PC-3 (cell line): ENCODE measurements at regions not wholly inside any gene's neighbourhood (a gene's known extent, or its start where the extent isn't known, plus 50 kb on each side); places are given as distances from the start of the nearest gene placed in this dataset.

Experiments used
- ATAC-seq: fragments of 200-7000 bp; cut with Tn5 transposase; 2 replicates; pipeline ENCODE4 v1.9.1; 2020; ENCODE audit warnings: mild to moderate bottlenecking, moderate library complexity
- BruUV-seq: library from RNA; stranded (reverse); fragments of 400-500 nt; replicated peaks from 2 replicates; lab custom pipeline; 2021; lab: Mats Ljungman, UMichigan
- CTCF ChIA-PET: fragments of 300-600 bp; sonication (Branson Sonifier 250); formaldehyde crosslinking; loops from one replicate; lab custom pipeline; 2022; ENCODE audit warnings: antibody characterized with exemption; lab: Charles Lee
- POLR2A ChIA-PET: fragments of 300-600 bp; sonication (Branson Sonifier 250); formaldehyde crosslinking; loops from one replicate; lab custom pipeline; 2022; ENCODE audit warnings: antibody characterized with exemption; ENCODE audit not compliant: unreplicated experiment; lab: Charles Lee
- DNase-seq: peaks from one replicate; pipeline ENCODE4 v3.0.0-alpha.2; 2015
- H2AFZ ChIP-seq: fragments of 300-600 bp; sonication (generic); 2 replicates; pipeline ENCODE4 v1.6.0; 2016; ENCODE audit warnings: antibody characterized with exemption, low read length
- H3F3A ChIP-seq: fragments of 300-600 bp; sonication (generic); one replicate; pipeline ENCODE4 v1.6.0; 2017; ENCODE audit warnings: antibody characterized with exemption, low read length, control low read depth, mild to moderate bottlenecking; ENCODE audit not compliant: unreplicated experiment
- H3K27ac ChIP-seq: fragments of 300-600 bp; sonication (generic); 2 replicates; pipeline ENCODE4 v1.5.1; 2016; ENCODE audit warnings: mild to moderate bottlenecking, low read length
- H3K27me3 ChIP-seq: fragments of 300-600 bp; sonication (generic); 2 replicates; pipeline ENCODE4 v1.6.1; 2016; ENCODE audit warnings: low read length, mixed read lengths
- H3K36me3 ChIP-seq: fragments of 300-600 bp; sonication (generic); 2 replicates; pipeline ENCODE4 v1.6.1; 2016; ENCODE audit warnings: low read depth, mixed run types, low read length, mixed read lengths
- H3K4me1 ChIP-seq: fragments of 300-600 bp; sonication (generic); 2 replicates; pipeline ENCODE4 v1.5.1; 2016; ENCODE audit warnings: low read length; ENCODE audit not compliant: insufficient read depth
- H3K4me2 ChIP-seq: fragments of 300-600 bp; sonication (generic); 2 replicates; pipeline ENCODE4 v1.6.0; 2016; ENCODE audit warnings: low read length
- H3K4me3 ChIP-seq: fragments of 300-600 bp; sonication (generic); 2 replicates; pipeline ENCODE4 v1.5.1; 2016; ENCODE audit warnings: mild to moderate bottlenecking, low read length, mixed read lengths
- H3K79me2 ChIP-seq: fragments of 300-600 bp; sonication (generic); 2 replicates; pipeline ENCODE4 v1.6.1; 2017; ENCODE audit warnings: low read length, mixed read lengths
- H3K9ac ChIP-seq: fragments of 300-600 bp; sonication (generic); 2 replicates; pipeline ENCODE4 v1.6.0; 2016; ENCODE audit warnings: mild to moderate bottlenecking, low read length
- H3K9me2 ChIP-seq: fragments of 300-600 bp; sonication (generic); replicated peaks from 2 replicates; pipeline ENCODE4 v1.6.1; 2016; ENCODE audit warnings: mixed run types, low read length, mixed read lengths
- H3K9me3 ChIP-seq: fragments of 300-600 bp; sonication (generic); 2 replicates; pipeline ENCODE4 v1.6.1; 2016; ENCODE audit warnings: low read length, mixed read lengths
- H4K20me1 ChIP-seq: fragments of 300-600 bp; sonication (generic); 2 replicates; pipeline ENCODE4 v1.6.1; 2016; ENCODE audit warnings: low read length, mixed read lengths
- CTCF ChIP-seq: fragments of 300-600 bp; sonication (generic); conservative IDR thresholded peaks from 2 replicates; pipeline ENCODE4 v1.5.1; 2017; ENCODE audit warnings: antibody characterized with exemption, low read depth, mild to moderate bottlenecking, low read length
- EZH2 ChIP-seq: fragments of 300-600 bp; sonication (generic); IDR thresholded peaks from one replicate; pipeline ENCODE4 v1.6.1; 2017; ENCODE audit warnings: antibody characterized with exemption, mild to moderate bottlenecking, low read length; ENCODE audit not compliant: unreplicated experiment
- EZH2phosphoT487 ChIP-seq: fragments of 300-600 bp; sonication (generic); IDR thresholded peaks from 2 replicates; pipeline ENCODE4 v1.6.1; 2018; ENCODE audit warnings: mild to moderate bottlenecking, antibody characterized with exemption, low read length, borderline replicate concordance
- intact Hi-C: fragments of 100-400 bp; cut with micrococcal nuclease; formaldehyde crosslinking; loops from 2 replicates; pipeline ENCODE4 v1.9.0; 2023

DNA sequence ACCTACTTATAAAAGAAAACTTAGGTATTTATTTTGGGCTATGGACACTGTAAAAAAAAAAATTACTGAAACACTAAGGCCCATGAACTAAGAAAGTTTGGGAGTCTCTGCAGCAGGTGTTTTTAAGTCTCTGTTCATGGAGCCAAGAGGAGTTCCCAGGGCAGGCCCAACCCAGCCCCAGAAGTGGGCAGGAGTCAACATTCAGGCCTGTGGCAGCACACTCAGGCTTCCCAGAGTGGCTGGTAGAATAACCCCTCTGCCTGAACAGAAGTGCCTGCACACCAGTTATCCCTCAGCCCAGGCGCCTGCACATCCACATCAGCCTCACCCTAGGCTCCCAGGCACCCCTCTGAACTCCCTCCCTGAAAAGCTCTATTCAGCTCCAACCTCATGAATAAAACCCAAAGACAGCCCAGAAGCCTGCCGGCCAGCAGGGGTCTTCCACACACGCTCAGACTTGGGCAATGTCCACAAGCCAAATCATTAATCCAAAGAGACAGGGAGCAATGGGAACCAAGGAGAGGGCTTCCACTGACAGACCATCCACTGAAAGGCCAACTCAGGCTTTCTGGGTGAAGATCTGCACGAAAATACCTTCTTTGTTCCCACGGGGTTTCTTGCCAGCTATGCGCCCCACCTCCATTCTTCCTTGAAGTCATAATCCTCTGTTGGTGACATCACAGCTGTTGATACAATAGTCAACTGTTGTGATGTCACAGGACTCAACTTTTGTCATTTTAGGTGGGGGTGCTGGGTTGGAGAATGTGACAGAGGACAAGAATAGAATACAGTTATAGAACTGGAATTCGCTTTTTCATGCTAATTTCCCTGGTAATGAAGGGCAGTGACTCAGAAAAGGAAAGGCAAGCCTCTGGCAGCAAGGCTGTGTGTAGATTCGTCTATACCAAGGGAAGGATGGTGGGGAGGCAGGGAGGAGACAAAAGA, 83.7 kb downstream of the RPL27A start:
- DNase-seq (no peak), ATAC-seq (no peak)
- no peaks in the 10 kb centered on the region for H3K9me2 ChIP-seq
- no peaks in the 10 kb centered on the region for H4K20me1 ChIP-seq
- no peaks in the 10 kb centered on the region for H3K36me3 ChIP-seq
- CTCF ChIA-PET: no interaction called here
- H3K4me3 ChIP-seq: no peak overlapping the region
- TF ChIP-seq EZH2phosphoT487 (no peak), EZH2 (no peak), CTCF (no peak)
- no peaks in the 10 kb centered on the region for H3K9me3 ChIP-seq
- no peaks in the 10 kb centered on the region for H3F3A ChIP-seq
- peaks cover 27% of the 10 kb centered on the region for H3K4me1 ChIP-seq
- H3K4me2 ChIP-seq: no peak overlapping the region
- no peak overlapping the region for H2AFZ ChIP-seq
- H3K79me2 ChIP-seq: no peaks in the 10 kb centered on the region
- H3K27me3 ChIP-seq: no peaks in the 10 kb centered on the region
- POLR2A ChIA-PET: no interaction called here
- no TSS peak for BruUV-seq
- no peak overlapping the region for H3K27ac ChIP-seq
- intact Hi-C loops: no loop called here
- no peak overlapping the region for H3K9ac ChIP-seq

DNA sequence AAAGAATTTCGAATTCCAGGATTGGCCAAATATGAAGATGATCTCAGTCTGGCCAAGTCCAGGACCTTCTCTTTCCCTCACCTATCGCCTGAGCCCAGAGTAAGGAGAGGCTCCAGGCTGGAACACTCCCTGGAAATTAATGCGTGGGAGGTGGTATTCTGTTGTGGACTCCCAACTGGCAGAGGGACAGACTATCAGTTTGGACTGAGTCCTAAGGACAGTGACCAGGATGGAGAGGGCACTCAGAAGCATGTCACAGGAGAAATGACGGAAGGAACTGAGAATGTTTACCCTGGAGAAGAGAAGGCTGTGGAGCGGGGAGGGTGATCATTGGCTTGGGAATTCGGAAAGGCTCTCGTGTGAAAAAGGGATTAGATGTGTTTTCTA, 84.4 kb downstream of the RPL27A start:
- no peak overlapping the region for H3K4me2 ChIP-seq
- no peak for TF ChIP-seq EZH2phosphoT487
- TF ChIP-seq EZH2: no peak
- TF ChIP-seq CTCF: no peak
- H3F3A ChIP-seq: no peaks in the 10 kb centered on the region
- no TSS peak for BruUV-seq
- no peak overlapping the region for H3K27ac ChIP-seq
- ChIA-PET CTCF (no interaction called here), POLR2A (no interaction called here)
- H3K4me3 ChIP-seq: no peak overlapping the region
- H3K4me1 ChIP-seq: peaks cover 31% of the 10 kb centered on the region
- H3K9me2 ChIP-seq: no peaks in the 10 kb centered on the region
- DNase-seq: no peak
- H4K20me1 ChIP-seq: no peaks in the 10 kb centered on the region
- intact Hi-C loops: no loop called here
- no peaks in the 10 kb centered on the region for H3K36me3 ChIP-seq
- H3K79me2 ChIP-seq: no peaks in the 10 kb centered on the region
- no peak overlapping the region for H2AFZ ChIP-seq
- H3K9me3 ChIP-seq: no peaks in the 10 kb centered on the region
- ATAC-seq: no peak
- no peak overlapping the region for H3K9ac ChIP-seq
- no peaks in the 10 kb centered on the region for H3K27me3 ChIP-seq
